IMR-90 (cell line): ENCODE measurements at regions not wholly inside any gene's neighbourhood (a gene's known extent, or its start where the extent isn't known, plus 50 kb on each side); places are given as distances from the start of the nearest gene placed in this dataset.

Source experiments
- ATAC-seq: fragments of 200-7000 bp; cut with Tn5 transposase; 2 replicates; pipeline ENCODE4 v1.9.1; 2020; ENCODE audit warnings: low read depth, mild to moderate bottlenecking, moderate library complexity
- BruUV-seq: library from RNA; stranded (reverse); fragments of 400-500 nt; replicated peaks from 2 replicates; lab custom pipeline; 2021; lab: Mats Ljungman, UMichigan
- CTCF ChIA-PET: fragments of 300-600 bp; formaldehyde crosslinking; extraction: SDS; loops from one replicate; lab custom pipeline; 2021; ENCODE audit warnings: antibody characterized with exemption; lab: Yijun Ruan, JAX
- POLR2A ChIA-PET: fragments of 300-600 bp; sonication (Branson Sonifier 250); formaldehyde crosslinking; loops from one replicate; lab custom pipeline; 2022; ENCODE audit warnings: antibody characterized with exemption; ENCODE audit not compliant: unreplicated experiment; lab: Charles Lee
- DNase-seq: peaks from one replicate; pipeline ENCODE4 v3.0.0; 2013
- H2AFZ ChIP-seq: replicated peaks from 2 replicates; pipeline ENCODE3; 2013; ENCODE audit warnings: low read length, mild to moderate bottlenecking; ENCODE audit not compliant: poor library complexity
- H2AK5ac ChIP-seq: 2 replicates; pipeline ENCODE4 v1.6.1; 2013; ENCODE audit warnings: low read depth, low read length, inconsistent platforms
- H2AK9ac ChIP-seq: replicated peaks from 2 replicates; pipeline ENCODE3; 2013; ENCODE audit warnings: mild to moderate bottlenecking, low read depth, low read length, moderate library complexity; ENCODE audit not compliant: poor library complexity
- H2BK120ac ChIP-seq: 2 replicates; pipeline ENCODE4 v1.6.1; 2013; ENCODE audit warnings: low read depth, low read length, inconsistent platforms
- H2BK15ac ChIP-seq: 3 replicates; pipeline ENCODE4 v1.6.1; 2013; ENCODE audit warnings: low read depth, low read length, inconsistent platforms
- H2BK20ac ChIP-seq: 2 replicates; pipeline ENCODE4 v1.6.1; 2013; ENCODE audit warnings: low read depth, mild to moderate bottlenecking, inconsistent platforms, low read length, moderate library complexity
- H2BK5ac ChIP-seq: 2 replicates; pipeline ENCODE4 v1.6.1; 2013; ENCODE audit warnings: mild to moderate bottlenecking, low read depth, low read length, inconsistent platforms; ENCODE audit not compliant: poor library complexity, severe bottlenecking
- H3K14ac ChIP-seq: replicated peaks from 2 replicates; pipeline ENCODE4 v1.6.1; 2013; ENCODE audit warnings: low read depth, low read length, inconsistent platforms
- H3K18ac ChIP-seq: 2 replicates; pipeline ENCODE4 v1.6.1; 2013; ENCODE audit warnings: low read depth, low read length, control low read depth
- H3K23ac ChIP-seq: 2 replicates; pipeline ENCODE4 v1.6.1; 2013; ENCODE audit warnings: low read depth, low read length, inconsistent platforms
- H3K27ac ChIP-seq: 2 replicates; pipeline ENCODE4 v1.5.1; 2013; ENCODE audit warnings: mild to moderate bottlenecking, control low read depth, low read length; ENCODE audit not compliant: insufficient read depth
- H3K27me3 ChIP-seq: 2 replicates; pipeline ENCODE4 v1.6.1; 2013; ENCODE audit warnings: low read length; ENCODE audit not compliant: control insufficient read depth, insufficient read depth
- H3K36me3 ChIP-seq: 2 replicates; pipeline ENCODE4 v1.6.1; 2013; ENCODE audit warnings: low read length, mixed read lengths; ENCODE audit not compliant: control insufficient read depth, insufficient read depth
- H3K4ac ChIP-seq: 2 replicates; pipeline ENCODE4 v1.6.1; 2013; ENCODE audit warnings: low read depth, low read length, inconsistent platforms
- H3K4me1 ChIP-seq: 2 replicates; pipeline ENCODE4 v1.6.1; 2013; ENCODE audit warnings: low read length, mixed read lengths; ENCODE audit not compliant: control insufficient read depth, insufficient read depth
- H3K4me2 ChIP-seq: 2 replicates; pipeline ENCODE4 v1.6.1; 2013; ENCODE audit warnings: low read depth, mild to moderate bottlenecking, control low read depth, low read length, moderate library complexity
- H3K4me3 ChIP-seq: 2 replicates; pipeline ENCODE4 v1.5.1; 2013; ENCODE audit warnings: low read depth, mild to moderate bottlenecking, control low read depth, low read length, moderate library complexity; ENCODE audit not compliant: insufficient read depth
- H3K56ac ChIP-seq: 2 replicates; pipeline ENCODE4 v1.6.1; 2013; ENCODE audit warnings: low read length, inconsistent platforms; ENCODE audit not compliant: insufficient read depth; ENCODE audit errors: extremely low read depth
- H3K79me1 ChIP-seq, 2 experiments: 2 replicates each; pipeline ENCODE4 v1.6.1; 2013; ENCODE audit warnings: low read length in 2 of 2, inconsistent platforms in 1 of 2, low read depth in 1 of 2
- H3K9ac ChIP-seq: 2 replicates; pipeline ENCODE4 v1.6.1; 2013; ENCODE audit warnings: low read depth, low read length, control low read depth
- H3K9me1 ChIP-seq: 2 replicates; pipeline ENCODE4 v1.6.1; 2013; ENCODE audit warnings: low read length, inconsistent platforms; ENCODE audit not compliant: insufficient read depth
- H3K9me3 ChIP-seq: 2 replicates; pipeline ENCODE4 v1.6.1; 2013; ENCODE audit warnings: low read length; ENCODE audit not compliant: control insufficient read depth, insufficient read depth
- H4K20me1 ChIP-seq: 2 replicates; pipeline ENCODE4 v1.6.1; 2013; ENCODE audit warnings: low read length, inconsistent platforms; ENCODE audit not compliant: insufficient read depth
- H4K5ac ChIP-seq: 2 replicates; pipeline ENCODE4 v1.6.1; 2013; ENCODE audit warnings: mild to moderate bottlenecking, low read depth, low read length, control low read depth
- H4K8ac ChIP-seq, 2 experiments: 2 replicates each; pipeline ENCODE4 v1.6.1; 2013; ENCODE audit warnings: low read depth in 2 of 2, low read length in 2 of 2, control low read depth in 1 of 2, inconsistent platforms in 1 of 2
- H4K91ac ChIP-seq: 2 replicates; pipeline ENCODE4 v1.6.1; 2013; ENCODE audit warnings: low read depth, low read length, inconsistent platforms; ENCODE audit not compliant: insufficient read depth
- BHLHE40 ChIP-seq: fragments of 150-350 bp; IDR thresholded peaks from 2 replicates; pipeline ENCODE4 v1.6.1; 2016; ENCODE audit warnings: mild to moderate bottlenecking, low read depth, low read length
- CEBPB ChIP-seq: IDR thresholded peaks from 2 replicates; pipeline ENCODE4 v1.6.1; 2012; ENCODE audit warnings: low read depth, low read length, improper control_type of control experiment
- CHD1 ChIP-seq: IDR thresholded peaks from 2 replicates; pipeline ENCODE4 v1.6.1; 2012; ENCODE audit warnings: low read depth, low read length, improper control_type of control experiment
- CTCF ChIP-seq: conservative IDR thresholded peaks from 2 replicates; pipeline ENCODE4 v1.5.1; 2012; ENCODE audit warnings: mild to moderate bottlenecking, low read depth, low read length, improper control_type of control experiment
- ELK1 ChIP-seq: fragments of 150-350 bp; IDR thresholded peaks from 2 replicates; pipeline ENCODE4 v1.6.1; 2016; ENCODE audit warnings: low read depth, mild to moderate bottlenecking, low read length, moderate library complexity, borderline replicate concordance
- FOS ChIP-seq: fragments of 150-350 bp; IDR thresholded peaks from 2 replicates; pipeline ENCODE4 v1.6.1; 2016; ENCODE audit warnings: low read depth, low read length
- MAFK ChIP-seq: IDR thresholded peaks from 2 replicates; pipeline ENCODE4 v1.6.1; 2012; ENCODE audit warnings: low read depth, low read length, improper control_type of control experiment
- MAZ ChIP-seq: IDR thresholded peaks from 2 replicates; pipeline ENCODE4 v1.6.1; 2012; ENCODE audit warnings: low read depth, mild to moderate bottlenecking, low read length, improper control_type of control experiment, moderate library complexity, borderline replicate concordance
- MXI1 ChIP-seq: IDR thresholded peaks from 2 replicates; pipeline ENCODE4 v1.6.1; 2012; ENCODE audit warnings: low read depth, mild to moderate bottlenecking, low read length, moderate library complexity, borderline replicate concordance
- NFE2L2 ChIP-seq: fragments of 150-350 bp; IDR thresholded peaks from 2 replicates; pipeline ENCODE4 v1.6.1; 2016; ENCODE audit warnings: low read depth, mild to moderate bottlenecking, low read length
- POLR2A ChIP-seq: IDR thresholded peaks from 2 replicates; pipeline ENCODE4 v1.6.1; 2012; ENCODE audit warnings: mild to moderate bottlenecking, low read depth, low read length
- RAD21 ChIP-seq: IDR thresholded peaks from 2 replicates; pipeline ENCODE4 v1.6.1; 2012; ENCODE audit warnings: low read length, improper control_type of control experiment
- RCOR1 ChIP-seq: IDR thresholded peaks from 2 replicates; pipeline ENCODE4 v1.6.1; 2012; ENCODE audit warnings: mild to moderate bottlenecking, low read length, improper control_type of control experiment; ENCODE audit not compliant: insufficient replicate concordance
- RFX5 ChIP-seq: IDR thresholded peaks from 2 replicates; pipeline ENCODE4 v1.8.0; 2012; ENCODE audit warnings: low read depth, mild to moderate bottlenecking, low read length, moderate library complexity
- SMC3 ChIP-seq: fragments of 150-350 bp; IDR thresholded peaks from 2 replicates; pipeline ENCODE4 v1.6.1; 2016; ENCODE audit warnings: low read depth, mild to moderate bottlenecking, antibody characterized with exemption, low read length, moderate library complexity
- USF2 ChIP-seq: fragments of 150-350 bp; IDR thresholded peaks from 2 replicates; pipeline ENCODE4 v1.6.1; 2017; ENCODE audit warnings: mild to moderate bottlenecking, antibody characterized with exemption, low read length, low read depth
- WGBS, 2 experiments: methylation state at CpG; one replicate each; pipeline versions ENCODE4 v1.1.5 to v1.1.7; 2013; ENCODE audit warnings: missing lambda C conversion rate in 2 of 2; ENCODE audit not compliant: insufficient read length in 1 of 2; ENCODE audit errors: extremely low coverage in 2 of 2; 5-methylcytosine and 5-hydroxymethylcytosine counted together
- dilution Hi-C: fragments of 300-500 bp; cut with HindIII; formaldehyde crosslinking; loops from one replicate; pipeline ENCODE4 v1.14.3; 2018; ENCODE audit warnings: low sequenced_read_pairs; ENCODE audit not compliant: unreplicated experiment
- in situ Hi-C: fragments of 300-500 bp; cut with MboI; formaldehyde crosslinking; loops from 3 replicates; pipeline ENCODE4 v1.14.3; 2019; ENCODE audit warnings: low sequenced_read_pairs, inconsistent platforms, mixed read lengths
- intact Hi-C: fragments of 100-400 bp; cut with micrococcal nuclease; formaldehyde crosslinking; loops from 2 replicates; pipeline ENCODE4 v1.10.0; 2022

GRCh38 chr7:130999926-131000325, 265.9 kb upstream of the KLF14 start:
- DNase-seq (no peak), ATAC-seq (no peak)
- ChIA-PET CTCF (no interaction called here), POLR2A (no interaction called here)
- peaks cover 7% of the 10 kb centered on the region for H3K9me1 ChIP-seq
- BruUV-seq, result no TSS peak
- H2AK9ac ChIP-seq, result no peak overlapping the region
- peaks cover 26 to 66% of the 10 kb centered on the region in 2 experiments for H3K79me1 ChIP-seq
- H3K4me2 ChIP-seq, result no peak overlapping the region
- H2AFZ ChIP-seq, result no peak overlapping the region
- TF ChIP-seq USF2, result no peak
- TF ChIP-seq RFX5, result no peak
- TF ChIP-seq BHLHE40, result no peak
- TF ChIP-seq MXI1, result no peak
- no peak for TF ChIP-seq CHD1
- no peak for TF ChIP-seq RCOR1
- TF ChIP-seq SMC3, result no peak
- no peak for TF ChIP-seq FOS
- TF ChIP-seq NFE2L2, result no peak
- no peak for TF ChIP-seq MAFK
- TF ChIP-seq CEBPB, result no peak
- TF ChIP-seq CTCF, result no peak
- no peak for TF ChIP-seq POLR2A
- no peak for TF ChIP-seq MAZ
- TF ChIP-seq RAD21, result no peak
- no peak for TF ChIP-seq ELK1
- no peak overlapping the region for H3K4ac ChIP-seq
- H3K4me1 ChIP-seq, result peaks cover 15% of the 10 kb centered on the region
- WGBS, 2 experiments, result no CpG with 5 or more reads among the region's 4 CpGs
- no peak overlapping the region for H3K14ac ChIP-seq
- no peak overlapping the region for H2BK5ac ChIP-seq
- no peaks in the 10 kb centered on the region for H3K27me3 ChIP-seq
- H3K9ac ChIP-seq, result no peak overlapping the region
- peaks cover 12% of the 10 kb centered on the region; the same call in 1 of the 2 replicates for H4K20me1 ChIP-seq
- H2AK5ac ChIP-seq, result no peak overlapping the region
- no peak overlapping the region for H4K8ac ChIP-seq
- no peak overlapping the region for H3K56ac ChIP-seq
- H3K27ac ChIP-seq, result no peak overlapping the region
- peaks cover 5% of the 10 kb centered on the region for H3K36me3 ChIP-seq
- H2BK120ac ChIP-seq, result no peak overlapping the region
- in situ Hi-C loops, result no loop called here
- no peak overlapping the region for H3K18ac ChIP-seq
- H4K91ac ChIP-seq, result no peak overlapping the region
- H4K5ac ChIP-seq, result no peak overlapping the region
- no peak overlapping the region for H3K4me3 ChIP-seq
- peaks cover 3% of the 10 kb centered on the region; the same call in 1 of the 2 replicates for H3K9me3 ChIP-seq
- dilution Hi-C loops, result no loop called here
- intact Hi-C loops, result no loop called here
- no peak overlapping the region for H3K23ac ChIP-seq
- no peak overlapping the region for H2BK15ac ChIP-seq
- no peak overlapping the region for H2BK20ac ChIP-seq
